Mucosa of stomach (tissue), 1 donor: ENCODE measurements at regions not wholly inside any gene's neighbourhood (a gene's known extent, or its start where the extent isn't known, plus 50 kb on each side); places are given as distances from the start of the nearest gene placed in this dataset.
A peak's percentile ranks its signal among the peaks of the same experiment; 100 is the strongest.

Experiments
- H3K27me3 ChIP-seq: one replicate; pipeline ENCODE4 v1.7.0; 2013; ENCODE audit warnings: mild to moderate bottlenecking, low read length; ENCODE audit not compliant: control insufficient read depth, insufficient read depth
- H3K36me3 ChIP-seq: one replicate; pipeline ENCODE4 v1.7.0; 2013; ENCODE audit warnings: low read length; ENCODE audit not compliant: control insufficient read depth, insufficient read depth
- H3K4me1 ChIP-seq: one replicate; pipeline ENCODE4 v1.7.0; 2013; ENCODE audit warnings: mild to moderate bottlenecking, low read length; ENCODE audit not compliant: control insufficient read depth, insufficient read depth
- H3K4me3 ChIP-seq: one replicate; pipeline ENCODE4 v1.7.0; 2013; ENCODE audit warnings: low read length
- H3K9ac ChIP-seq: one replicate; pipeline ENCODE4 v1.7.0; 2013; ENCODE audit warnings: mild to moderate bottlenecking, low read length, moderate library complexity
- H3K9me3 ChIP-seq: one replicate; pipeline ENCODE4 v1.7.0; 2013; ENCODE audit warnings: mild to moderate bottlenecking, low read length, moderate library complexity; ENCODE audit not compliant: control insufficient read depth
- donor health status: Pancreatic carcinoma.

- Histone ChIP-seq H3K4me1 (peaks cover 20% of the 10 kb centered on the region), H3K4me3 (no peak overlapping the region), H3K27me3 (no peaks in the 10 kb centered on the region), H3K9me3 (no peaks in the 10 kb centered on the region), H3K36me3 (no peaks in the 10 kb centered on the region), H3K9ac (no peak overlapping the region)
Observed at GRCh38 chr9:72471096-72471495, 50.3 kb upstream of the TMC1 start.

- peaks cover 20% of the 10 kb centered on the region for H3K4me1 ChIP-seq
- no peaks in the 10 kb centered on the region for H3K27me3 ChIP-seq
- no peaks in the 10 kb centered on the region for H3K9me3 ChIP-seq
- no peak overlapping the region for H3K9ac ChIP-seq
- no peaks in the 10 kb centered on the region for H3K36me3 ChIP-seq
- H3K4me3 ChIP-seq, result no peak overlapping the region
Observed at GRCh38 chr9:72467766-72468738, 53.4 kb upstream of the TMC1 start.

GRCh38 chr9:72465593-72465984 is 55.8 kb upstream of the TMC1 start:
- Histone ChIP-seq H3K4me1 (peaks cover 20% of the 10 kb centered on the region), H3K9me3 (no peaks in the 10 kb centered on the region), H3K36me3 (no peaks in the 10 kb centered on the region), H3K4me3 (no peak overlapping the region), H3K27me3 (no peaks in the 10 kb centered on the region), H3K9ac (no peak overlapping the region)

- H3K9ac ChIP-seq, result no peak overlapping the region
- H3K4me3 ChIP-seq, result no peak overlapping the region
- H3K27me3 ChIP-seq, result no peaks in the 10 kb centered on the region
- H3K4me1 ChIP-seq, result peaks cover 20% of the 10 kb centered on the region
- H3K36me3 ChIP-seq, result no peaks in the 10 kb centered on the region
- H3K9me3 ChIP-seq, result no peaks in the 10 kb centered on the region
Observed at GRCh38 chr9:72464857-72465592, 56.4 kb upstream of the TMC1 start.

GRCh38 chr9:72462340-72462739 is 59.1 kb upstream of the TMC1 start:
- no peaks in the 10 kb centered on the region for H3K36me3 ChIP-seq
- peaks cover 18% of the 10 kb centered on the region for H3K4me1 ChIP-seq
- H3K4me3 ChIP-seq, result no peak overlapping the region
- no peak overlapping the region for H3K9ac ChIP-seq
- H3K9me3 ChIP-seq, result no peaks in the 10 kb centered on the region
- no peaks in the 10 kb centered on the region for H3K27me3 ChIP-seq

- Histone ChIP-seq H3K27me3 (no peaks in the 10 kb centered on the region), H3K9me3 (no peaks in the 10 kb centered on the region), H3K4me1 (peaks cover 14% of the 10 kb centered on the region), H3K36me3 (no peaks in the 10 kb centered on the region), H3K9ac (peak overlapping the region; percentile 30), H3K4me3 (no peak overlapping the region)
Observed at GRCh38 chr9:72460342-72461312, 60.8 kb upstream of the TMC1 start.

- H3K4me3 ChIP-seq, result no peak overlapping the region
- no peak overlapping the region for H3K9ac ChIP-seq
- H3K36me3 ChIP-seq, result no peaks in the 10 kb centered on the region
- H3K9me3 ChIP-seq, result no peaks in the 10 kb centered on the region
- no peaks in the 10 kb centered on the region for H3K27me3 ChIP-seq
- H3K4me1 ChIP-seq, result peaks cover 6% of the 10 kb centered on the region
Observed at GRCh38 chr9:72459308-72459707, 62.1 kb upstream of the TMC1 start.

- no peaks in the 10 kb centered on the region for H3K36me3 ChIP-seq
- no peak overlapping the region for H3K9ac ChIP-seq
- H3K4me3 ChIP-seq, result no peak overlapping the region
Observed at GRCh38 chr9:72458153-72458552, 63.3 kb upstream of the TMC1 start.

GRCh38 chr9:72457366-72457765 is 64.0 kb upstream of the TMC1 start:
- Histone ChIP-seq H3K9me3 (no peaks in the 10 kb centered on the region), H3K27me3 (no peaks in the 10 kb centered on the region), H3K9ac (no peak overlapping the region), H3K4me1 (peaks cover 5% of the 10 kb centered on the region), H3K36me3 (no peaks in the 10 kb centered on the region), H3K4me3 (no peak overlapping the region)

More at GRCh38 chr9:72458153-72458552, 63.3 kb upstream of the TMC1 start:
- H3K9me3 ChIP-seq, result no peaks in the 10 kb centered on the region
- H3K27me3 ChIP-seq, result no peaks in the 10 kb centered on the region
- H3K4me1 ChIP-seq, result peaks cover 5% of the 10 kb centered on the region

- H3K9ac ChIP-seq, result no peak overlapping the region
Observed at GRCh38 chr9:72454871-72455491, 66.4 kb upstream of the TMC1 start.

GRCh38 chr9:72453797-72454196 is 67.6 kb upstream of the TMC1 start:
- Histone ChIP-seq H3K4me3 (no peak overlapping the region), H3K36me3 (no peaks in the 10 kb centered on the region), H3K9ac (no peak overlapping the region), H3K27me3 (no peaks in the 10 kb centered on the region), H3K9me3 (no peaks in the 10 kb centered on the region), H3K4me1 (peaks cover 5% of the 10 kb centered on the region)

More at GRCh38 chr9:72454871-72455491, 66.4 kb upstream of the TMC1 start:
- H3K4me3 ChIP-seq, result no peak overlapping the region
- no peaks in the 10 kb centered on the region for H3K27me3 ChIP-seq
- peaks cover 5% of the 10 kb centered on the region for H3K4me1 ChIP-seq
- H3K36me3 ChIP-seq, result no peaks in the 10 kb centered on the region
- no peaks in the 10 kb centered on the region for H3K9me3 ChIP-seq
